SH-SY5Y (cell line): ENCODE measurements at regions not wholly inside any gene's neighbourhood (a gene's known extent, or its start where the extent isn't known, plus 50 kb on each side); places are given as distances from the start of the nearest gene placed in this dataset.
A peak's percentile ranks its signal among the peaks of the same experiment; 100 is the strongest.

Experiments used
- GATA2 ChIP-seq: IDR thresholded peaks from 2 replicates; pipeline ENCODE4 v1.6.1; 2011; ENCODE audit warnings: mild to moderate bottlenecking, low read depth, low read length
- GATA3 ChIP-seq: IDR thresholded peaks from 2 replicates; pipeline ENCODE4 v1.6.1; 2011; ENCODE audit warnings: low read depth, mild to moderate bottlenecking, low read length, moderate library complexity

GRCh38 chr20:48503166-48503815 lies 324.5 kb downstream of the PREX1 start:
- TF ChIP-seq GATA2, result no peak
- TF ChIP-seq GATA3, result no peak

- TF ChIP-seq GATA2 (no peak), GATA3 (no peak)
Measured at GRCh38 chr20:48502758-48503157, 325.0 kb downstream of the PREX1 start.

- TF ChIP-seq GATA2 (no peak), GATA3 (no peak)
Measured at GRCh38 chr20:48502016-48502415, 325.8 kb downstream of the PREX1 start.

- TF ChIP-seq GATA2, result no peak
- no peak for TF ChIP-seq GATA3
Measured at GRCh38 chr20:48493966-48494365, 333.8 kb downstream of the PREX1 start.

- no peak for TF ChIP-seq GATA2
- TF ChIP-seq GATA3, result no peak
Measured at GRCh38 chr20:48492715-48493070, 335.1 kb downstream of the PREX1 start.

- TF ChIP-seq GATA2, result no peak
- no peak for TF ChIP-seq GATA3
Measured at GRCh38 chr20:48492015-48492714, 335.6 kb downstream of the PREX1 start.

- TF ChIP-seq GATA2 (no peak), GATA3 (no peak)
Measured at GRCh38 chr20:48490961-48491831, 336.6 kb downstream of the PREX1 start.

- TF ChIP-seq GATA2, result peak; percentile 70
- TF ChIP-seq GATA3, result no peak
Measured at GRCh38 chr20:48489656-48490055, 338.1 kb downstream of the PREX1 start.

GRCh38 chr20:48489046-48489463 lies 338.7 kb downstream of the PREX1 start:
- TF ChIP-seq GATA3, result no peak
- no peak for TF ChIP-seq GATA2

- TF ChIP-seq GATA3, result no peak
- no peak for TF ChIP-seq GATA2
Measured at GRCh38 chr20:48486065-48486464, 341.7 kb downstream of the PREX1 start.

GRCh38 chr20:48483334-48484066 lies 344.3 kb downstream of the PREX1 start:
- TF ChIP-seq GATA2 (no peak), GATA3 (no peak)

GRCh38 chr20:48482790-48483189 lies 345.0 kb downstream of the PREX1 start:
- TF ChIP-seq GATA3, result no peak
- no peak for TF ChIP-seq GATA2

GRCh38 chr20:48480216-48480772 lies 347.5 kb downstream of the PREX1 start:
- TF ChIP-seq GATA2, result no peak
- TF ChIP-seq GATA3, result no peak
